ENCODE measurements at regions not wholly inside any gene's neighbourhood (a gene's known extent, or its start where the extent isn't known, plus 50 kb on each side); places are given as distances from the start of the nearest gene placed in this dataset.
"Not testable (repeated sequence)": the region's sequence is repeated elsewhere in the genome, so short reads cannot be mapped to it uniquely, and the experiment has no call there.

GRCh38 chr22:44571566-44572413 is 73.8 kb upstream of the RTL6 start:
- peak; percentile 6 for DNase-seq (ENCODE audit: low spot score)
- TF ChIP-seq CTCF (IDR thresholded peaks at IDR 0.05; ENCODE audit: borderline replicate concordance, control extremely low read depth, extremely low read depth, insufficient read depth, missing control alignments) = no peak
- in situ Hi-C loops (cut with MboI; ENCODE audit: low sequenced_read_pairs, unreplicated experiment) = no loop called here

- in situ Hi-C loops (cut with MboI; ENCODE audit: low sequenced_read_pairs, unreplicated experiment) = no loop called here
- TF ChIP-seq CTCF (IDR thresholded peaks at IDR 0.05; ENCODE audit: borderline replicate concordance, control extremely low read depth, extremely low read depth, insufficient read depth, missing control alignments) = no peak
Measured at GRCh38 chr22:44570476-44571445, 72.7 kb upstream of the RTL6 start.

GRCh38 chr22:44569561-44569991 is 71.5 kb upstream of the RTL6 start:
- in situ Hi-C loops (cut with MboI; ENCODE audit: low sequenced_read_pairs, unreplicated experiment) = no loop called here
- DNase-seq (ENCODE audit: low spot score) = no peak
- TF ChIP-seq CTCF (IDR thresholded peaks at IDR 0.05; ENCODE audit: borderline replicate concordance, control extremely low read depth, extremely low read depth, insufficient read depth, missing control alignments) = no peak

More at GRCh38 chr22:44570476-44571445, 72.7 kb upstream of the RTL6 start:
- no peak for DNase-seq (ENCODE audit: low spot score)

- DNase-seq (ENCODE audit: low spot score) = no peak
- peak; percentile 38 for TF ChIP-seq CTCF (IDR thresholded peaks at IDR 0.05; ENCODE audit: borderline replicate concordance, control extremely low read depth, extremely low read depth, insufficient read depth, missing control alignments)
- in situ Hi-C loops (cut with MboI; ENCODE audit: low sequenced_read_pairs, unreplicated experiment) = no loop called here
Measured at GRCh38 chr22:44567846-44568493, 69.9 kb upstream of the RTL6 start.

- in situ Hi-C loops (cut with MboI; ENCODE audit: low sequenced_read_pairs, unreplicated experiment) = not testable (repeated sequence)
Measured at GRCh38 chr22:44567378-44567841, 69.4 kb upstream of the RTL6 start.

GRCh38 chr22:44566911-44567310 is 68.9 kb upstream of the RTL6 start:
- in situ Hi-C loops (cut with MboI; ENCODE audit: low sequenced_read_pairs, unreplicated experiment) = no loop called here
- DNase-seq (ENCODE audit: low spot score) = no peak
- TF ChIP-seq CTCF (IDR thresholded peaks at IDR 0.05; ENCODE audit: borderline replicate concordance, control extremely low read depth, extremely low read depth, insufficient read depth, missing control alignments) = no peak

More at GRCh38 chr22:44567378-44567841, 69.4 kb upstream of the RTL6 start:
- DNase-seq (ENCODE audit: low spot score) = not testable (repeated sequence)

GRCh38 chr22:44562651-44563050 is 64.6 kb upstream of the RTL6 start:
- in situ Hi-C loops (cut with MboI; ENCODE audit: low sequenced_read_pairs, unreplicated experiment); DNase-seq (ENCODE audit: low spot score): not testable (repeated sequence)
